GM13976 (cell line): ENCODE measurements at regions not wholly inside any gene's neighbourhood (a gene's known extent, or its start where the extent isn't known, plus 50 kb on each side); places are given as distances from the start of the nearest gene placed in this dataset.
"Not testable (repeated sequence)": the region's sequence is repeated elsewhere in the genome, so short reads cannot be mapped to it uniquely, and the experiment has no call there.

Source experiments
- DNase-seq: peaks from one replicate; pipeline ENCODE4 v3.0.0; 2012; ENCODE audit warnings: low spot score
- CTCF ChIP-seq: IDR thresholded peaks from 2 replicates; pipeline ENCODE4 v1.5.1; 2012; ENCODE audit warnings: borderline replicate concordance, mild to moderate bottlenecking; ENCODE audit not compliant: insufficient read depth; ENCODE audit errors: extremely low read depth, missing control alignments, control extremely low read depth
- in situ Hi-C: fragments of 300-500 bp; cut with MboI; formaldehyde crosslinking; loops from one replicate; pipeline ENCODE4 v1.12.0; 2022; ENCODE audit warnings: low sequenced_read_pairs, mixed read lengths, inconsistent platforms; ENCODE audit not compliant: unreplicated experiment

GRCh38 chr6:120774275-120774674 is 560.0 kb downstream of the TBC1D32 start:
- no peak for DNase-seq
- in situ Hi-C loops, result no loop called here

GRCh38 chr6:120771019-120771418 is 563.3 kb downstream of the TBC1D32 start:
- in situ Hi-C loops, result no loop called here
- TF ChIP-seq CTCF, result no peak
- DNase-seq, result no peak

More at GRCh38 chr6:120774275-120774674, 560.0 kb downstream of the TBC1D32 start:
- TF ChIP-seq CTCF, result no peak

- in situ Hi-C loops, result no loop called here
- no peak for TF ChIP-seq CTCF
- no peak for DNase-seq
Measured at GRCh38 chr6:120764312-120764711, 570.0 kb downstream of the TBC1D32 start.

GRCh38 chr6:120759570-120759969 is 574.7 kb downstream of the TBC1D32 start:
- no peak for TF ChIP-seq CTCF
- in situ Hi-C loops, result no loop called here
- no peak for DNase-seq

GRCh38 chr6:120748574-120748973 is 585.7 kb downstream of the TBC1D32 start:
- DNase-seq, in situ Hi-C loops: not testable (repeated sequence)

- DNase-seq, result no peak
- TF ChIP-seq CTCF, result no peak
- in situ Hi-C loops, result no loop called here
Measured at GRCh38 chr6:120736740-120737139, 597.5 kb downstream of the TBC1D32 start.

- DNase-seq, result no peak
- in situ Hi-C loops, result no loop called here
- no peak for TF ChIP-seq CTCF
Measured at GRCh38 chr6:120735641-120736040, 598.6 kb downstream of the TBC1D32 start.
